Calu3 (cell line): ENCODE measurements at regions not wholly inside any gene's neighbourhood (a gene's known extent, or its start where the extent isn't known, plus 50 kb on each side); places are given as distances from the start of the nearest gene placed in this dataset.

Experiments used
- BruUV-seq: library from RNA; stranded (reverse); fragments of 400-500 nt; replicated peaks from 2 replicates; lab custom pipeline; 2021; lab: Mats Ljungman, UMichigan
- CTCF ChIA-PET: fragments of 300-600 bp; sonication (Branson Sonifier 250); formaldehyde crosslinking; loops from one replicate; lab custom pipeline; 2022; ENCODE audit warnings: antibody characterized with exemption; lab: Charles Lee
- DNase-seq: peaks from one replicate; pipeline ENCODE4 v3.0.0; 2022
- H3K27ac Mint-ChIP-seq: one replicate; pipeline ENCODE4 v1.8.0; 2022; ENCODE audit warnings: mixed read lengths; ENCODE audit not compliant: unreplicated experiment
- H3K27me3 Mint-ChIP-seq: one replicate; pipeline ENCODE4 v1.8.0; 2022; ENCODE audit warnings: mixed read lengths; ENCODE audit not compliant: unreplicated experiment
- H3K36me3 Mint-ChIP-seq: one replicate; pipeline ENCODE4 v1.8.0; 2022; ENCODE audit warnings: mild to moderate bottlenecking, moderate library complexity, mixed read lengths; ENCODE audit not compliant: insufficient read depth, unreplicated experiment
- H3K4me1 Mint-ChIP-seq: one replicate; pipeline ENCODE4 v1.8.0; 2022; ENCODE audit warnings: mild to moderate bottlenecking, low read depth, mixed read lengths; ENCODE audit not compliant: unreplicated experiment
- H3K4me3 Mint-ChIP-seq: one replicate; pipeline ENCODE4 v1.8.0; 2022; ENCODE audit warnings: mild to moderate bottlenecking, low read depth, moderate library complexity, mixed read lengths; ENCODE audit not compliant: unreplicated experiment
- H3K9me3 Mint-ChIP-seq: one replicate; pipeline ENCODE4 v1.8.0; 2022; ENCODE audit warnings: low read depth, mixed read lengths; ENCODE audit not compliant: unreplicated experiment
- intact Hi-C: fragments of 100-400 bp; cut with micrococcal nuclease; formaldehyde crosslinking; loops from one replicate; pipeline ENCODE4 v1.10.0; 2022; ENCODE audit not compliant: unreplicated experiment
- TF ChIP-seq, protein P1 (sequence below): fragments of 200-600 bp; IDR thresholded peaks from one replicate; pipeline ENCODE4 v1.8.0; 2022; ENCODE audit warnings: antibody characterized with exemption; ENCODE audit not compliant: unreplicated experiment

GRCh38 chr2:129299338-129299737 lies 680.1 kb upstream of the RAB6C start:
- intact Hi-C loops, result no loop called here
- no peak overlapping the region for H3K27ac Mint-ChIP-seq
- BruUV-seq, result no TSS peak

GRCh38 chr2:129299756-129300155 lies 679.7 kb upstream of the RAB6C start:
- no peak overlapping the region for H3K4me3 Mint-ChIP-seq
- H3K27me3 Mint-ChIP-seq, result no peaks in the 10 kb centered on the region
- H3K27ac Mint-ChIP-seq, result no peak overlapping the region
- H3K4me1 Mint-ChIP-seq, result no peaks in the 10 kb centered on the region
- H3K9me3 Mint-ChIP-seq, result peaks cover 2% of the 10 kb centered on the region
- CTCF ChIA-PET, result no interaction called here
- no TSS peak for BruUV-seq
- no peak for DNase-seq
- intact Hi-C loops, result no loop called here
- no peaks in the 10 kb centered on the region for H3K36me3 Mint-ChIP-seq
- TF ChIP-seq, protein P1, sequence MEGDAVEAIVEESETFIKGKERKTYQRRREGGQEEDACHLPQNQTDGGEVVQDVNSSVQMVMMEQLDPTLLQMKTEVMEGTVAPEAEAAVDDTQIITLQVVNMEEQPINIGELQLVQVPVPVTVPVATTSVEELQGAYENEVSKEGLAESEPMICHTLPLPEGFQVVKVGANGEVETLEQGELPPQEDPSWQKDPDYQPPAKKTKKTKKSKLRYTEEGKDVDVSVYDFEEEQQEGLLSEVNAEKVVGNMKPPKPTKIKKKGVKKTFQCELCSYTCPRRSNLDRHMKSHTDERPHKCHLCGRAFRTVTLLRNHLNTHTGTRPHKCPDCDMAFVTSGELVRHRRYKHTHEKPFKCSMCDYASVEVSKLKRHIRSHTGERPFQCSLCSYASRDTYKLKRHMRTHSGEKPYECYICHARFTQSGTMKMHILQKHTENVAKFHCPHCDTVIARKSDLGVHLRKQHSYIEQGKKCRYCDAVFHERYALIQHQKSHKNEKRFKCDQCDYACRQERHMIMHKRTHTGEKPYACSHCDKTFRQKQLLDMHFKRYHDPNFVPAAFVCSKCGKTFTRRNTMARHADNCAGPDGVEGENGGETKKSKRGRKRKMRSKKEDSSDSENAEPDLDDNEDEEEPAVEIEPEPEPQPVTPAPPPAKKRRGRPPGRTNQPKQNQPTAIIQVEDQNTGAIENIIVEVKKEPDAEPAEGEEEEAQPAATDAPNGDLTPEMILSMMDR, result no peak

More at GRCh38 chr2:129299338-129299737, 680.1 kb upstream of the RAB6C start:
- peaks cover 2% of the 10 kb centered on the region for H3K9me3 Mint-ChIP-seq
- H3K4me3 Mint-ChIP-seq, result no peak overlapping the region
- TF ChIP-seq, protein P1, result no peak
- H3K36me3 Mint-ChIP-seq, result no peaks in the 10 kb centered on the region
- no peaks in the 10 kb centered on the region for H3K4me1 Mint-ChIP-seq
- DNase-seq, result no peak
- CTCF ChIA-PET, result no interaction called here
- no peaks in the 10 kb centered on the region for H3K27me3 Mint-ChIP-seq

DNA sequence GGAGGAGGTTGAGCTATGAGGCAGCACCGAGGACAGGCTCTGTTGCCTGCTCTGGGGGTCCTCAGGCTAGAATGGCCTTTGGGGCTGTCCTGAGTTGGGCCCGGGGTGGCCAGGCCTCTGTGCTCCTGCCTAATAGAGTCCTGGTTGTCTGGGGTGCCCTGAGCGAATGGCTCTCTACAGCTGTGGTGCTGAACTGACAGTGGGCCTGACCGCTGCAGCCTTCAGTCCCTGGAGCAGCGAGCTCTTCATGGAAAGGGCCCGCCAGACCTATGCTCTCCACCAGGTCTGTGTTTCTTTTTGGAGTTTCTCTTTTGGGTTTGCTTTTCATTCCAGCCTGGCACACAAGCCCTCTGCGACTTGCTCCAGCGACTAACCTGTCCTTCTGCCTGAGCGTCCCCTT lies 679.0 kb upstream of the RAB6C start:
- Mint-ChIP-seq H3K27me3 (no peaks in the 10 kb centered on the region), H3K27ac (no peak overlapping the region), H3K9me3 (peaks cover 2% of the 10 kb centered on the region), H3K4me1 (no peaks in the 10 kb centered on the region), H3K4me3 (no peak overlapping the region), H3K36me3 (no peaks in the 10 kb centered on the region)
- no TSS peak for BruUV-seq
- TF ChIP-seq, protein P1, result no peak
- CTCF ChIA-PET, result no interaction called here
- DNase-seq, result no peak
- intact Hi-C loops, result no loop called here

GRCh38 chr2:129301431-129301913 lies 678.0 kb upstream of the RAB6C start:
- Mint-ChIP-seq H3K9me3 (peaks cover 2% of the 10 kb centered on the region), H3K36me3 (no peaks in the 10 kb centered on the region), H3K4me1 (no peaks in the 10 kb centered on the region), H3K27me3 (no peaks in the 10 kb centered on the region), H3K27ac (no peak overlapping the region), H3K4me3 (no peak overlapping the region)
- no peak for DNase-seq
- TF ChIP-seq, protein P1, result no peak
- BruUV-seq, result no TSS peak
- intact Hi-C loops, result no loop called here
- CTCF ChIA-PET, result no interaction called here
